ENCODE measurements at regions not wholly inside any gene's neighbourhood (a gene's known extent, or its start where the extent isn't known, plus 50 kb on each side); places are given as distances from the start of the nearest gene placed in this dataset.

DNA sequence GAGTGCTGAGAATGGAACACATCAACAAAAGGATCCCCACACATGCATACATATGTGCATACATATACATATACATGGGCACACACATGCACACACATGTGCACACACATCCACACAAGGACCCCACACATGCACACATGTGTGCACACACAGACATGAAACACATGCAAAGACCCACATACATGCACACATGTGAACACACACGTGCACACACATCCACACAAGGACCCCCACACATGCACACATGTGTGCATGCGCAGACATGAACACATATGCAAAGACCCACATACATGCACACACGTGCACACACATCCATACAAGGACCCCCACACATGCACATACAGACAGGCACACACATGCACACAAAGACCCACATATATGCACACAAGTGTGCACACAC lies 104.4 kb upstream of the ADARB2 start:
- TF ChIP-seq EP300 (IDR thresholded peaks at IDR 0.05; ENCODE audit: low read depth) = no peak
- no peak for TF ChIP-seq POLR2A (IDR thresholded peaks at IDR 0.05)
